ENCODE measurements at regions not wholly inside any gene's neighbourhood (a gene's known extent, or its start where the extent isn't known, plus 50 kb on each side); places are given as distances from the start of the nearest gene placed in this dataset.
A peak's percentile ranks its signal among the peaks of the same experiment; 100 is the strongest.

GRCh38 chr5:14048434-14048833 lies 94.7 kb upstream of the TRIO start:
- no peak overlapping the region for H3K4me3 ChIP-seq (ENCODE audit: low read depth, low read length)
- no peak for DNase-seq (ENCODE audit: low read depth)
- no peak for TF ChIP-seq CTCF (conservative IDR thresholded peaks at IDR 0.05; ENCODE audit: low read depth, low read length)

- no peak for TF ChIP-seq CTCF (conservative IDR thresholded peaks at IDR 0.05; ENCODE audit: low read depth, low read length)
- DNase-seq (ENCODE audit: low read depth), result no peak
Measured at GRCh38 chr5:14041528-14042192, 97.2 kb upstream of the DNAH5 start.

GRCh38 chr5:14040542-14040941 lies 96.1 kb upstream of the DNAH5 start:
- TF ChIP-seq CTCF (conservative IDR thresholded peaks at IDR 0.05; ENCODE audit: low read depth, low read length), result no peak
- no peak for DNase-seq (ENCODE audit: low read depth)
- no peak overlapping the region for H3K4me3 ChIP-seq (ENCODE audit: low read depth, low read length)

More at GRCh38 chr5:14041528-14042192, 97.2 kb upstream of the DNAH5 start:
- H3K4me3 ChIP-seq (ENCODE audit: low read depth, low read length), result no peak overlapping the region

- no peak overlapping the region for H3K4me3 ChIP-seq (ENCODE audit: low read depth, low read length)
- peak; percentile 53 for DNase-seq (ENCODE audit: low read depth)
- no peak for TF ChIP-seq CTCF (conservative IDR thresholded peaks at IDR 0.05; ENCODE audit: low read depth, low read length)
Measured at GRCh38 chr5:14039576-14039975, 95.1 kb upstream of the DNAH5 start.

- TF ChIP-seq CTCF (conservative IDR thresholded peaks at IDR 0.05; ENCODE audit: low read depth, low read length), result no peak
- H3K4me3 ChIP-seq (ENCODE audit: low read depth, low read length), result no peak overlapping the region
- DNase-seq (ENCODE audit: low read depth), result no peak
Measured at GRCh38 chr5:14039063-14039462, 94.6 kb upstream of the DNAH5 start.

GRCh38 chr5:14038341-14038959 lies 94.0 kb upstream of the DNAH5 start:
- H3K4me3 ChIP-seq (ENCODE audit: low read depth, low read length), result no peak overlapping the region
- peak; percentile 90 for DNase-seq (ENCODE audit: low read depth)
- no peak for TF ChIP-seq CTCF (conservative IDR thresholded peaks at IDR 0.05; ENCODE audit: low read depth, low read length)

- H3K4me3 ChIP-seq (ENCODE audit: low read depth, low read length), result no peak overlapping the region
- DNase-seq (ENCODE audit: low read depth), result peak; percentile 55
- TF ChIP-seq CTCF (conservative IDR thresholded peaks at IDR 0.05; ENCODE audit: low read depth, low read length), result no peak
Measured at GRCh38 chr5:14036947-14037346, 92.5 kb upstream of the DNAH5 start.
